CD4-positive, CD25-positive, alpha-beta regulatory T cell (primary cell): ENCODE measurements at regions not wholly inside any gene's neighbourhood (a gene's known extent, or its start where the extent isn't known, plus 50 kb on each side); places are given as distances from the start of the nearest gene placed in this dataset.

ENCODE experiments used
- ATAC-seq, 2 donors: fragments of 150-1000 bp; cut with Tn5 transposase; one replicate each; pipeline ENCODE4 v1.10.0; 2021; ENCODE audit warnings: low read depth in 2 of 2, moderate number of reproducible peaks in 2 of 2, moderate library complexity in 1 of 2
- DNase-seq, 3 donors: peaks; one replicate each; pipeline versions ENCODE4 v3.0.0 to v3.0.0-alpha.2; 2012 to 2022; ENCODE audit warnings: mixed read lengths in 1 of 3
- H3K27ac ChIP-seq: one replicate; pipeline ENCODE4 v1.7.0; 2013; ENCODE audit warnings: mild to moderate bottlenecking, low read length; ENCODE audit not compliant: insufficient read depth, poor library complexity, severe bottlenecking
- H3K27me3 ChIP-seq: one replicate; pipeline ENCODE4 v1.7.0; 2013; ENCODE audit warnings: low read length; ENCODE audit not compliant: control insufficient read depth, insufficient read depth
- H3K36me3 ChIP-seq: one replicate; pipeline ENCODE4 v1.7.0; 2013; ENCODE audit warnings: mild to moderate bottlenecking, low read length, moderate library complexity; ENCODE audit not compliant: control insufficient read depth, insufficient read depth
- H3K4me1 ChIP-seq: 2 replicates; pipeline ENCODE4 v1.7.0; 2013; ENCODE audit warnings: mild to moderate bottlenecking, low read length; ENCODE audit not compliant: insufficient read depth, control insufficient read depth, poor library complexity, severe bottlenecking
- H3K4me3 ChIP-seq: one replicate; pipeline ENCODE4 v1.7.0; 2013; ENCODE audit warnings: low read depth, mild to moderate bottlenecking, low read length, moderate library complexity
- H3K9me3 ChIP-seq, 2 experiments: 1 replicate in 1 of 2; 2 replicates in 1 of 2; pipeline ENCODE4 v1.7.0; 2013; ENCODE audit warnings: low read length in 2 of 2, mild to moderate bottlenecking in 1 of 2, moderate library complexity in 1 of 2; ENCODE audit not compliant: control insufficient read depth in 2 of 2
- H3K27ac Mint-ChIP-seq, 3 donors: one replicate each; pipeline ENCODE4 v1.8.0; 2020 to 2022; ENCODE audit warnings: mild to moderate bottlenecking in 3 of 3, mixed read lengths in 3 of 3, moderate library complexity in 2 of 3
- H3K27me3 Mint-ChIP-seq: one replicate; pipeline ENCODE4 v1.8.0; 2022; ENCODE audit warnings: mild to moderate bottlenecking, mixed read lengths
- H3K36me3 Mint-ChIP-seq: one replicate; pipeline ENCODE4 v1.8.0; 2020; ENCODE audit warnings: mixed read lengths
- H3K4me1 Mint-ChIP-seq, 4 donors: one replicate each; pipeline ENCODE4 v1.8.0; 2020 to 2022; ENCODE audit warnings: mixed read lengths in 4 of 4, mild to moderate bottlenecking in 1 of 4
- H3K4me3 Mint-ChIP-seq, 4 donors: one replicate each; pipeline ENCODE4 v1.8.0; 2020 to 2022; ENCODE audit warnings: mild to moderate bottlenecking in 4 of 4, mixed read lengths in 4 of 4, moderate library complexity in 3 of 4
- H3K9me3 Mint-ChIP-seq, 7 donors: one replicate each; pipeline ENCODE4 v1.8.0; 2020 to 2022; ENCODE audit warnings: mixed read lengths in 7 of 7, mild to moderate bottlenecking in 3 of 7, moderate library complexity in 2 of 7

DNA sequence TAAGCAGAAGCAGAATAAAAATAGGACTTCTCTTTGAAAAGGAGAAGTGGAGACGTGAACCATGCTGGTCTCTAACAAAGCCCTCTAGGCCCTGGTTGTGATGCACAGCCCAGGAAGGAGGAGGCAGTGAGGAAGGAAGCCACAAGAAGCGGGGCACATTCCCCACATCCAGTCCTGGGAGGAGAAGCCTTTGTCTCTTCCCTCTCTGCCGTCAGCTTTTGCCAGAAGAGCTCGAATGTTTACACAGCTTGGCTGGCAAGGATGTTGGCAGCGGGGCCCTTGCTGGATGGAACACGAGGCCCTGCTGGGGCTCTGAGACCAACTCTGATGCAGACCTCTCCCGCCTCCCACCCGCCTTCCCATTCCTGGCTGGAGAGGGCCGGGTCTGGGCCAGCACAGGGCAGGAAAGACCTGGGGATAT is 91.3 kb downstream of the MAF start:
- H3K4me3 Mint-ChIP-seq = no peak overlapping the region
- peaks cover 11% of the 10 kb centered on the region for H3K27me3 Mint-ChIP-seq
- Histone ChIP-seq H3K27ac (no peak overlapping the region), H3K4me3 (no peak overlapping the region), H3K4me1 (no peaks in the 10 kb centered on the region), H3K36me3 (no peaks in the 10 kb centered on the region), H3K9me3 (no peaks in the 10 kb centered on the region), H3K27me3 (peaks cover under 1% of the 10 kb centered on the region)
- no peak for ATAC-seq
- H3K27ac Mint-ChIP-seq = no peak overlapping the region
- H3K4me1 Mint-ChIP-seq = no peaks in the 10 kb centered on the region
- no peak for DNase-seq
- no peaks in the 10 kb centered on the region for H3K36me3 Mint-ChIP-seq
- peaks cover 0 to 5% (median 0%) of the 10 kb centered on the region in 7 donors for H3K9me3 Mint-ChIP-seq

DNA sequence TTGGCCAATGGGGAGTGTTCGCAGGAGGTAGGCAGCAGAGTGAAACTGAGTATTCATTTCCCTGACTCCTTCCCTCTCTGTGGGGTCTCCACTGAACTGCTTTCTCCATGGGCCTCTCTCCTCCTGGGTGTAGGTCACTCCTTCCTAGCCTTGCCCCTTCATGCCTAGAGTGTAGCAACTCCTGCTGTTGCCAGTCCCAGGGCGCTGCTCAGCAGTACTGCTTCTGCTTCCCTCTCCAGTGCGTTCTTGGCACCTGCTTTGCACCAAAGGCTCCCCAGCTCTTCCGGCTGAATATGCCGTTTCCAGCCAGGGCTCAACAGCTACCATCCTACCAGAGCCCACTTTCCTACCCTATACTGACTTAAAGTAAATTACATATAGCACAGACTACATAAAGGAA is 92.2 kb downstream of the MAF start:
- H3K27me3 Mint-ChIP-seq = peaks cover 5% of the 10 kb centered on the region

DNA sequence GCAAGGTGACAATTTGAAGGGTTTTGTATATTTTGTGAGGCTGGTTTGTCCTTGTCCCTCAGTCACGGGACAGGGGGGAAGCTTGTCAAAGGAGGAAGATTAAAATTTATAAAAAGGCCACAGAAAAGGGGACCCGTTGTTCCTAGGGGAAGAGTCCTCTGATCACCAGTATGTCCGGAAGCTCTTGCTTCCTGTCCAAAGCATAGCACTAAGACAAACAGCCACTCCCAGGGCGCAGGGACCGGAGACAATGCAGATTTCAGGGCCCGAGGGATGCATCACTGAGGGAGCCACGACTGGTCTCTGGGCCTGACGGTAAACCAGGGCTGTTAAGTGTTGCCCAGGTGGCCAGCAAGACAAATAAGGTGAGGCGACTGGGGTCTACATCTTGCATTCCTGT is 95.2 kb downstream of the MAF start:
- H3K27me3 Mint-ChIP-seq = no peaks in the 10 kb centered on the region
- ATAC-seq (no peak), DNase-seq (no peak)
- H3K36me3 Mint-ChIP-seq = no peaks in the 10 kb centered on the region
- no peak overlapping the region for H3K4me3 ChIP-seq
- peaks cover 0 to 5% (median 0%) of the 10 kb centered on the region in 7 donors for H3K9me3 Mint-ChIP-seq
- H3K4me3 Mint-ChIP-seq = no peak overlapping the region
- H3K36me3 ChIP-seq = no peaks in the 10 kb centered on the region
- no peaks in the 10 kb centered on the region for H3K4me1 ChIP-seq
- peaks cover 5% of the 10 kb centered on the region for H3K27me3 ChIP-seq
- no peaks in the 10 kb centered on the region for H3K4me1 Mint-ChIP-seq
- H3K27ac Mint-ChIP-seq = peak overlapping the region in 1 of 3 donors; percentile 89
- H3K9me3 ChIP-seq = no peaks in the 10 kb centered on the region
- no peak overlapping the region for H3K27ac ChIP-seq

More for the DNA sequence above, 92.2 kb downstream of the MAF start:
- Histone ChIP-seq H3K4me3 (no peak overlapping the region), H3K36me3 (no peaks in the 10 kb centered on the region), H3K4me1 (no peaks in the 10 kb centered on the region), H3K27ac (no peak overlapping the region), H3K27me3 (peaks cover 3% of the 10 kb centered on the region), H3K9me3 (no peaks in the 10 kb centered on the region)
- Mint-ChIP-seq H3K4me3 (no peak overlapping the region), H3K4me1 (no peaks in the 10 kb centered on the region), H3K36me3 (no peaks in the 10 kb centered on the region), H3K9me3 (peaks cover 0 to 5% (median 0%) of the 10 kb centered on the region in 7 donors), H3K27ac (no peak overlapping the region)
- no peak for ATAC-seq
- DNase-seq = no peak

DNA sequence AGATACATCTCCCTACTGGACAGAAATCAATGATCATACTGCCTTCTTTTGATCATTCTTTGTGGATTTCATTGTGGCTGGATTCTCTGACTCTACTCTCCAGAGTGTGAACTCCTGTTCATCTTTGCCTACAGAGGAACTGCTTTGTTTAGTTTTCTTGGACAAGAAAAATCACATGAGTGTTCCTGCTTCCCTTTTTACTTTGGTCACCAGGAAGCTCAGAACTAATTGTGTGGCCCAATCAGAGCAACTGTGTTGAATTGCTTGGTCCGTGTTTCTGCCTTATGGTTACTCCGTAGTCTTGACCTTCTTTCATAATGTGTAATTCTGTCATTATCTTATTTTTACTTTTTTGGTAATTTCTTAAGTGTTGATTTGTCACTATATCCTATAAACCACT is 97.0 kb downstream of the MAF start:
- Mint-ChIP-seq H3K27ac (no peak overlapping the region), H3K27me3 (no peaks in the 10 kb centered on the region), H3K9me3 (peaks cover 0 to 5% (median 0%) of the 10 kb centered on the region in 7 donors), H3K4me3 (no peak overlapping the region), H3K36me3 (no peaks in the 10 kb centered on the region), H3K4me1 (peaks cover 0 to 4% (median 0%) of the 10 kb centered on the region in 4 donors)
- H3K27ac ChIP-seq = no peak overlapping the region
- DNase-seq = no peak
- no peaks in the 10 kb centered on the region for H3K36me3 ChIP-seq
- ATAC-seq = no peak
- no peaks in the 10 kb centered on the region for H3K4me1 ChIP-seq
- H3K27me3 ChIP-seq = peaks cover 5% of the 10 kb centered on the region
- H3K9me3 ChIP-seq = no peaks in the 10 kb centered on the region
- no peak overlapping the region for H3K4me3 ChIP-seq

DNA sequence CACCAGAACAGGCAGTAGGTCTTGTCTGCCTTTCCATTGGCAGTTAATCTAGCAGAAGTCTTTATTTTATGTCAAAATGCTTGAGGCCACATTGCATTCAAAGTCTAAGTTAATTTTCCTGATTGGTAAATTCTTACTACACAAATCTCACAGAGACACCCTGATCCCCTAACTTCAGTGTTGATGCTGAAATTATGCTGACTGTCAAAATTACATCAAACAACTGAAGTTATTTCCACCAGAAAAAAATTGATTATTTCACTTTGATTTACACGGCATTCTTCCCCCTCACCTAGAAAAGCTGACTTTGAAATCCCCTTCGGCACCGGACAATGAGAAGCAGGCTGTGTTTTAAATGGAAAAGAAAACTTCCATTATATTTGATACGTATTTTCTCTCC is 99.1 kb downstream of the MAF start:
- Histone ChIP-seq H3K4me3 (no peak overlapping the region), H3K27me3 (peaks cover 5% of the 10 kb centered on the region), H3K27ac (no peak overlapping the region), H3K36me3 (no peaks in the 10 kb centered on the region), H3K4me1 (no peaks in the 10 kb centered on the region), H3K9me3 (no peaks in the 10 kb centered on the region)
- no peaks in the 10 kb centered on the region for H3K27me3 Mint-ChIP-seq
- peaks cover 0 to 18% (median 5%) of the 10 kb centered on the region in 4 donors for H3K4me1 Mint-ChIP-seq
- H3K9me3 Mint-ChIP-seq = peaks cover 0 to 5% (median 0%) of the 10 kb centered on the region in 7 donors
- no peak overlapping the region for H3K27ac Mint-ChIP-seq
- DNase-seq (no peak), ATAC-seq (no peak)
- H3K36me3 Mint-ChIP-seq = no peaks in the 10 kb centered on the region
- no peak overlapping the region for H3K4me3 Mint-ChIP-seq

DNA sequence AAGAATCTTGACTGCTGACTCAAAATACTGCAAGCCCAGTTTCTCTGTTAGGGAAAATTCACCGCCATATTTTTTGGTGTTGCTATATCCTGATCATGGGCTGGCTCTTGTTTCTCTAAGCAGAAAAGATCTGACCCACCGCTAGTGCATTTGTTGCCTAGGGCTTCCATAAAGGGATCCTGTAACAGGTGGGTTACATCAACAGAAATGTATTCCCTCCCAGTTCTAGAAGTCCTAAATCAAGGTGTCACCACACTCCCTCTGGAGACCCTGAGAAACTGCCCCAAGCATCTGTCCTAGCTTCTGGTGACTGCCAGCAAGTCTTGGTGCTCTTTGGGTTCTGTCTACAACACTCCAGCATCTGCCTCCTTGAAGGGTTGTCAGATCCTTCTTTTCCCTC is 99.7 kb downstream of the MAF start:
- Histone ChIP-seq H3K36me3 (no peaks in the 10 kb centered on the region), H3K4me3 (no peak overlapping the region), H3K9me3 (no peaks in the 10 kb centered on the region), H3K27me3 (peaks cover 5% of the 10 kb centered on the region), H3K4me1 (no peaks in the 10 kb centered on the region), H3K27ac (no peak overlapping the region)
- H3K4me1 Mint-ChIP-seq = peaks cover 0 to 18% (median 5%) of the 10 kb centered on the region in 4 donors
- no peaks in the 10 kb centered on the region for H3K36me3 Mint-ChIP-seq
- H3K4me3 Mint-ChIP-seq = no peak overlapping the region
- no peak overlapping the region for H3K27ac Mint-ChIP-seq
- ATAC-seq (no peak), DNase-seq (no peak)
- H3K27me3 Mint-ChIP-seq = no peaks in the 10 kb centered on the region
- peaks cover 0 to 4% (median 0%) of the 10 kb centered on the region in 7 donors for H3K9me3 Mint-ChIP-seq

DNA sequence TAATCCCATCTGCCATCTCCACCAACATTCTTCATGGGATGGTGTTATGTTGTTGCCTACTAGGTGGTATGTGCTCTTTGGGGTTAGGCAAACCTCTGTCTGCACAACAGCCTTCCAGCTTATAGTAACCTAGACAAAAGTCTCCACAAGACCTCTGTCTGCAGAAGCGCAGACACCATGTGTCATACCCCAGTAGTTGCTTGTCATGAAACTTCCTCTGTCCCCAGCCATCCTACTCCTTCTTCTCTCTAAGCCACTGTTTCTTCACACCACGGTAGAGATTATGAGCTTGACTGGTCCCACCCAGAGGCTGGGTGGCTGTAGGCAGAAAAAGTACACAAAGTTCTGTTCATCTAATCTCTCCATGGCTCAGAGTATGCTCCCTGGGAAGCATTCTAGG is 100.3 kb downstream of the MAF start:
- Mint-ChIP-seq H3K9me3 (peaks cover 0 to 5% (median 0%) of the 10 kb centered on the region in 7 donors), H3K36me3 (no peaks in the 10 kb centered on the region), H3K4me1 (peaks cover 0 to 18% (median 5%) of the 10 kb centered on the region in 4 donors), H3K27me3 (no peaks in the 10 kb centered on the region), H3K4me3 (no peak overlapping the region), H3K27ac (peak overlapping the region in 1 of 3 donors; percentile 30)
- DNase-seq = no peak
- Histone ChIP-seq H3K9me3 (no peaks in the 10 kb centered on the region), H3K36me3 (no peaks in the 10 kb centered on the region), H3K4me1 (no peaks in the 10 kb centered on the region), H3K27ac (no peak overlapping the region), H3K4me3 (no peak overlapping the region), H3K27me3 (peaks cover 7% of the 10 kb centered on the region)
- ATAC-seq = no peak

DNA sequence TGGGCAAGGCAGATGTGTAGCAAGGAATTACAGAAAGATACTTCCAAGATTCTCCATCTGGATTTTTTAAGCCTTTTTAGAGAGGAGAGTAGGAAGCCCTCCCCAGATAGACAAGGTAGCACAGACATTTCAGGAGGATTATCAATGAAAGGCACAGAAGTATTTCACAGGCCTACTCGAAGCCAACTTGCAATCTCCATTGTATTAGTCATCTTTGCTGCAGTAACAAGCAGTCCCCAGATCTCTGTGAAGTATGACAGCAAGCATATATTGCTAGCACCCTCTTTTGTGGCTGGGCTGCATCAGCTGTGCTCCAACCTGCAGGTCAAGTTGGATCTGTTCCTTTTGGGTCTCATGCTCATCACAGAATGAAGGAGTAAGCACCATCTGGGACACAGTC is 101.6 kb downstream of the MAF start:
- Mint-ChIP-seq H3K36me3 (no peaks in the 10 kb centered on the region), H3K4me1 (peaks cover 0 to 18% (median 5%) of the 10 kb centered on the region in 4 donors), H3K9me3 (peaks cover 0 to 3% (median 0%) of the 10 kb centered on the region in 7 donors), H3K27me3 (no peaks in the 10 kb centered on the region), H3K4me3 (no peak overlapping the region), H3K27ac (no peak overlapping the region)
- Histone ChIP-seq H3K36me3 (no peaks in the 10 kb centered on the region), H3K4me1 (no peaks in the 10 kb centered on the region), H3K27me3 (peaks cover 5% of the 10 kb centered on the region), H3K4me3 (no peak overlapping the region), H3K9me3 (no peaks in the 10 kb centered on the region), H3K27ac (no peak overlapping the region)
- ATAC-seq (no peak), DNase-seq (no peak)
